Panc1 (cell line): ENCODE measurements at regions not wholly inside any gene's neighbourhood (a gene's known extent, or its start where the extent isn't known, plus 50 kb on each side); places are given as distances from the start of the nearest gene placed in this dataset.

Source experiments
- ATAC-seq: fragments of 200-7000 bp; cut with Tn5 transposase; 2 replicates; pipeline ENCODE4 v1.9.1; 2020; ENCODE audit warnings: mild to moderate bottlenecking, moderate library complexity
- BruUV-seq: library from RNA; stranded (reverse); fragments of 400-500 nt; replicated peaks from 2 replicates; lab custom pipeline; 2021; lab: Mats Ljungman, UMichigan
- CTCF ChIA-PET: fragments of 300-600 bp; sonication (Branson Sonifier 250); formaldehyde crosslinking; loops from one replicate; lab custom pipeline; 2022; ENCODE audit warnings: antibody characterized with exemption; lab: Charles Lee
- POLR2A ChIA-PET: fragments of 300-600 bp; sonication (Branson Sonifier 250); formaldehyde crosslinking; loops from one replicate; lab custom pipeline; 2022; ENCODE audit warnings: antibody characterized with exemption; lab: Charles Lee
- DNase-seq: peaks from one replicate; pipeline ENCODE4 v3.0.0-alpha.2; 2010; ENCODE audit warnings: low read depth, low spot score
- H3K27ac ChIP-seq: 2 replicates; pipeline ENCODE4 v1.5.1; 2011; ENCODE audit warnings: mild to moderate bottlenecking, low read length, inconsistent platforms
- H3K27me3 ChIP-seq: fragments of 200-500 bp; sonication (Bioruptor generic); 2 replicates; pipeline ENCODE4 v1.6.0; 2014; ENCODE audit warnings: low read length, inconsistent platforms; ENCODE audit not compliant: control insufficient read depth, insufficient read depth
- H3K36me3 ChIP-seq: fragments of 200-500 bp; sonication (Bioruptor generic); 2 replicates; pipeline ENCODE4 v1.5.1; 2014; ENCODE audit warnings: inconsistent platforms, mild to moderate bottlenecking, low read length, moderate library complexity; ENCODE audit not compliant: control insufficient read depth, insufficient read depth
- H3K4me1 ChIP-seq: 2 replicates; pipeline ENCODE4 v1.5.1; 2011; ENCODE audit warnings: inconsistent platforms, mild to moderate bottlenecking, low read length, moderate library complexity; ENCODE audit not compliant: control insufficient read depth, insufficient read depth
- H3K4me3 ChIP-seq, 2 experiments: 2 replicates each; pipeline ENCODE4 v1.5.1; 2011 to 2012; ENCODE audit warnings: low read depth in 2 of 2, low read length in 2 of 2, mild to moderate bottlenecking in 2 of 2, inconsistent platforms in 1 of 2, moderate library complexity in 1 of 2
- H3K9me3 ChIP-seq: fragments of 200-500 bp; sonication (Bioruptor generic); 2 replicates; pipeline ENCODE4 v1.5.1; 2014; ENCODE audit warnings: low read depth, mild to moderate bottlenecking, inconsistent platforms, low read length, moderate library complexity; ENCODE audit not compliant: control insufficient read depth, insufficient read depth
- CTCF ChIP-seq: fragments of 450-650 bp; IDR thresholded peaks from 2 replicates; pipeline ENCODE4 v1.5.1; 2017; ENCODE audit warnings: mild to moderate bottlenecking
- POLR2AphosphoS5 ChIP-seq: IDR thresholded peaks from 2 replicates; pipeline ENCODE4 v1.6.1; 2012; ENCODE audit warnings: mild to moderate bottlenecking, low read depth, low read length, moderate library complexity
- SIN3A ChIP-seq: IDR thresholded peaks from 2 replicates; pipeline ENCODE4 v1.6.1; 2012; ENCODE audit warnings: low read depth, mild to moderate bottlenecking, low read length, moderate library complexity, borderline replicate concordance; ENCODE audit not compliant: insufficient read depth
- TCF7L2 ChIP-seq: IDR thresholded peaks from 2 replicates; pipeline ENCODE4 v1.6.1; 2011; ENCODE audit warnings: mild to moderate bottlenecking, low read depth, low read length, inconsistent platforms
- in situ Hi-C: cut with HindIII; loops from 2 replicates; pipeline ENCODE4 v1.10.0; 2016; ENCODE audit warnings: low sequenced_read_pairs, low pct_unique_long_range_greater_than_20kb
- intact Hi-C: fragments of 100-400 bp; cut with micrococcal nuclease; formaldehyde crosslinking; loops from one replicate; pipeline ENCODE4 v1.10.0; 2022; ENCODE audit not compliant: unreplicated experiment
- TF ChIP-seq, protein P1 (sequence below), 2 experiments: IDR thresholded peaks; 2 replicates each; pipeline ENCODE4 v1.6.1; 2011 to 2012; ENCODE audit warnings: low read depth in 2 of 2, control low read depth in 1 of 2, low read length in 1 of 2, mild to moderate bottlenecking in 1 of 2, moderate library complexity in 1 of 2; ENCODE audit not compliant: insufficient read depth in 1 of 2

DNA sequence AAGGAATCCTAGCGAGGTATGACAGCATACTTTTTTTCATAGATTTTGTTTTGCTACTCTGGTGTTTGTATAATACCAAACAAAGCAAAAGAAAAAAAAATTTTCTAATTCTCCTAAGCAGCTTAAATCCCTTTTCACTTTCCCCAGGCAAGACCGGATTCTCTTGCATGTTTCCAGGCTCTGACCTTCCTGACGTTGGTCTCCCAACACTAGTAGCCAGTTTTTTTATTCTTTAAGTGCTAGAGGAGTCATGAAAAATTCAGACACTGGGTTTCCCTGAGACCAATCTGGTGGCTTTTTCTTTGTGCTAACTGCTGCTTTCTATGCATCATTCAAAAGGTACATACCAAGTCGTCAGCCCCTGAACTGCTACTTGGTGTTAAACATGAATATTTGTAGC, 111.4 kb downstream of the ZNF326 start:
- H3K4me3 ChIP-seq: no peak overlapping the region
- peaks cover 44% of the 10 kb centered on the region for H3K27me3 ChIP-seq
- H3K27ac ChIP-seq: no peak overlapping the region
- no TSS peak for BruUV-seq
- no peak for ATAC-seq
- H3K36me3 ChIP-seq: no peaks in the 10 kb centered on the region
- intact Hi-C loops: no loop called here
- ChIA-PET CTCF (no interaction called here), POLR2A (interaction anchor here (0.6 kb wide), 1 partner anchor 917 kb away, joined by 3 read pairs; no protein-coding TSS in a partner anchor)
- TF ChIP-seq CTCF: no peak
- TF ChIP-seq, protein P1, sequence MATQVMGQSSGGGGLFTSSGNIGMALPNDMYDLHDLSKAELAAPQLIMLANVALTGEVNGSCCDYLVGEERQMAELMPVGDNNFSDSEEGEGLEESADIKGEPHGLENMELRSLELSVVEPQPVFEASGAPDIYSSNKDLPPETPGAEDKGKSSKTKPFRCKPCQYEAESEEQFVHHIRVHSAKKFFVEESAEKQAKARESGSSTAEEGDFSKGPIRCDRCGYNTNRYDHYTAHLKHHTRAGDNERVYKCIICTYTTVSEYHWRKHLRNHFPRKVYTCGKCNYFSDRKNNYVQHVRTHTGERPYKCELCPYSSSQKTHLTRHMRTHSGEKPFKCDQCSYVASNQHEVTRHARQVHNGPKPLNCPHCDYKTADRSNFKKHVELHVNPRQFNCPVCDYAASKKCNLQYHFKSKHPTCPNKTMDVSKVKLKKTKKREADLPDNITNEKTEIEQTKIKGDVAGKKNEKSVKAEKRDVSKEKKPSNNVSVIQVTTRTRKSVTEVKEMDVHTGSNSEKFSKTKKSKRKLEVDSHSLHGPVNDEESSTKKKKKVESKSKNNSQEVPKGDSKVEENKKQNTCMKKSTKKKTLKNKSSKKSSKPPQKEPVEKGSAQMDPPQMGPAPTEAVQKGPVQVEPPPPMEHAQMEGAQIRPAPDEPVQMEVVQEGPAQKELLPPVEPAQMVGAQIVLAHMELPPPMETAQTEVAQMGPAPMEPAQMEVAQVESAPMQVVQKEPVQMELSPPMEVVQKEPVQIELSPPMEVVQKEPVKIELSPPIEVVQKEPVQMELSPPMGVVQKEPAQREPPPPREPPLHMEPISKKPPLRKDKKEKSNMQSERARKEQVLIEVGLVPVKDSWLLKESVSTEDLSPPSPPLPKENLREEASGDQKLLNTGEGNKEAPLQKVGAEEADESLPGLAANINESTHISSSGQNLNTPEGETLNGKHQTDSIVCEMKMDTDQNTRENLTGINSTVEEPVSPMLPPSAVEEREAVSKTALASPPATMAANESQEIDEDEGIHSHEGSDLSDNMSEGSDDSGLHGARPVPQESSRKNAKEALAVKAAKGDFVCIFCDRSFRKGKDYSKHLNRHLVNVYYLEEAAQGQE (IDR thresholded peaks at IDR 0.05; ENCODE audit: insufficient read depth in 1 of 2, low read depth in 2 of 2, low read length in 1 of 2): no peak
- no peak for TF ChIP-seq POLR2AphosphoS5
- TF ChIP-seq SIN3A: no peak
- no peak for TF ChIP-seq TCF7L2
- H3K4me1 ChIP-seq: no peaks in the 10 kb centered on the region
- in situ Hi-C loops: no loop called here
- DNase-seq: no peak
- no peaks in the 10 kb centered on the region for H3K9me3 ChIP-seq

DNA sequence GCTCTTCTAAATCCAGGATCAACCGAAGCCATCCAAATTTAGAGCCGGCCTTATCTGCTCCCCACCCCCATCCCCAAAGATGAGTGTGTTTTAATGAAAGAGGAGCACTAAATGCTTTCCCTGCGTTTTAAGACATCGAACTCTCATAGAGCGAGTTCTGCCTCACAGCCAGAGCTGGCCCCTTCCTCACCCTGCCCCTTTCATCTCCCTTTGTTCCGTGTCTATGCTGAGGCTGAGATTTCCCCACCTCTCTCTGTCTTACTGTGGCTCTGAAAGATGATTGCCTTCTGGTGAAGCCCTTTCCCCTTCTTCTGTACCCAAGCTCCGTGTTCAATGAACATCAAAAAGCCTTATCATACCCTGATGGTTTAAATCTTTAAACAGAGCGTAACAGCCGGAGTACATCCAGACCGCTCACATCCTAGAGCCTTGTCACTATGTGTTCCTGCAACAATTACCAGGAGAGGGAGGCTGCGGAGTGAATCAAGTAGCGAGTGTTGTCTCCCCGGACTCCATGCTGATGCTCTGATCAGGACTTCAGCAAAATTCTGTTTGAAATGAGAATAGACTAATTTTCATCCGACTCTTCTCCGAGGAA, 110.1 kb downstream of the ZNF326 start:
- BruUV-seq: no TSS peak
- Histone ChIP-seq H3K4me3 (no peak overlapping the region), H3K27me3 (peaks cover 40% of the 10 kb centered on the region), H3K4me1 (no peaks in the 10 kb centered on the region), H3K27ac (no peak overlapping the region), H3K36me3 (no peaks in the 10 kb centered on the region), H3K9me3 (no peaks in the 10 kb centered on the region)
- in situ Hi-C loops (no loop called here), intact Hi-C loops (no loop called here)
- TF ChIP-seq TCF7L2 (no peak), CTCF (no peak), SIN3A (no peak), POLR2AphosphoS5 (no peak)
- ChIA-PET POLR2A (no interaction called here), CTCF (no interaction called here)
- ATAC-seq (no peak), DNase-seq (no peak)
